ENCODE measurements at regions not wholly inside any gene's neighbourhood (a gene's known extent, or its start where the extent isn't known, plus 50 kb on each side); places are given as distances from the start of the nearest gene placed in this dataset.

DNA sequence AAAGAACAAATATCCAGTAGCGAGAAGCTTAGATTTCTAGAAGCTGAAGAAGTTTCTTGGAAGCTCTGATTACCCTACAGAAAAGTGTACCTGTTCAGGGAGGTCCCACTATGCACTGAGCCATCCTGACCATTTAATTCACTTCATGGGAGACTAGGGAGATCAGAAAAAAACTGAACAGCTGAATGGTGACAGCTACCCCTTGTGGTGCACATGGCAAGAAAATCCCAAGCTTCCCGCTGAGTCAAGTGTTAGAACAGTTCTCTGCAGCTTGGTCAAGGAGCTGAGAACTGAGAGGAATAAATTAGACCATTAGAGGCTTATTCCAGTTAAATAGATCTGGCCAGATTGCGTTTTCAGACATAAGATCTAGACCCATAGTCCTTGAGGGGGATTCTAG, 197.2 kb upstream of the VEPH1 start:
- no peak for DNase-seq

DNA sequence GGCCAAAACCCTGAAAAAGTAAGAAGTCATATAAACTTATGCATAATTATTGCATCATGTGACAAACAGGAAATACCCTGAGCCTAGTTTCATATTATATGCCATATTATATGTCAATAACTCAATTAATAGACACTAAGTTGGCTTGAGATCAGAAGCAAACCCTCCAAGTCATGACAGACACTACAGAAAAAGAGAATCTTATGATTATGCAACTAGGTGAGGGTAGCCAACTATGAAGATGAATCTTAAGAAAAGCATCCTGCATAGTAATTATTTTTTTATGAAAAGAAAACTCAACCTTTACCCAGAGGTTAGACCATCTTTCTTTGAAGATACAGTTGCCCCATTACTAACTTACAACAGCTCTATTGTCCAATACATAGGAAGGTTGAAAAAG, 192.4 kb upstream of the VEPH1 start:
- DNase-seq, result no peak

DNA sequence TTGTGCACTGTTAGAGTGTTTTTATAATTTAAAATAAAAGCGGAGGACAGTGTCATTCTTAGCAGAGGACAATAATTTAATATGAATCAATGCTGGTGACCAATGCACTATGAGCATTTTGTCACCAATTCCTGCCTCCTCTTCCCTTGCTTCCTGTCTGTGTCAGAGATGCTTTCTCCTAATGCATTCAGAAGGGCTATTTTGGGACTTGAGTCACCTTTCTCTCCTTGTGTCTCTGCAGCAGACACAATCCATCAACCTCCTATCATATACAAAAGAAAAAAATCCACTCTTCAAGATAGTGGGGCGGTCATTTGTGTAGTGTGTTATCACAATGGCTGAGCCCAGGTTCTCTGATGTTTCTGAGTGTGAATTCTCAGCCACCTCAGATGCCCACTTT, 191.9 kb upstream of the VEPH1 start:
- DNase-seq, result no peak

DNA sequence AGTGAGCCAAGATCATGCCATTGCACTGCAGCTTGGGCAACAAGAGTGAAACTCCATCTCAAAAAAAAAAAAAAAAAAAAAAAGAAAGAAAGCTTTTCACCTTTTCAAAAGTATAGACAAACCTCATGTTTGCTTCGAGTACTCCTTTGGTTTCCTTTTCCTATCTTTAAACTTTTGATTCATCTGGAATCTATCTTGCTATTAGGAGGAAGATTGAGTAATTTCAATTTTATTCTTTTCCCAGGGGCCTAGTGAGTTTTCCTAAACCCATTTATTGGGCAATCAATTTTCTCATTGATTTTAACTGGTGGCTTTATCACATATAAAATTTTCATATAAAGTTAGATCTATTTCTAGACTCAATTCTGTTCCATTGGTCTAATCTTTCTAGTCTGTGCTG, 190.5 kb upstream of the VEPH1 start:
- DNase-seq, result no peak

DNA sequence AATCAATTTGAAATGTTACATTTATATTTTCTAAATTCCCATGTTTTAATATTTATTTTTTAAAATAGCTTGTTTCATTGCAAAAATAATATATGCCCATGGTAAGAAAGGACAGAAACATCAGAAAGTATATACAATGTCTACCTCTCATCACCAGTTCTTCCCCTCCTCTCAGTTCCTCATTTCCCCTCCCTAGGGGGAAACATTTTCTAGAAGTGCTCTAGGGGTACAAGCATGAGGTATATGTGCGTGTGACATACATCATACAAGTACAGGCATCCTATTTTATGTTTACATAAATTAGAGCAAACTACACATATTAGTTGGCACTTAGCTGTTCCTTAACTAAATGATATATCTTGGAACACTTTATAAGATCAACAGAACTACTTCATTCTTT, 189.3 kb upstream of the VEPH1 start:
- no peak for DNase-seq

DNA sequence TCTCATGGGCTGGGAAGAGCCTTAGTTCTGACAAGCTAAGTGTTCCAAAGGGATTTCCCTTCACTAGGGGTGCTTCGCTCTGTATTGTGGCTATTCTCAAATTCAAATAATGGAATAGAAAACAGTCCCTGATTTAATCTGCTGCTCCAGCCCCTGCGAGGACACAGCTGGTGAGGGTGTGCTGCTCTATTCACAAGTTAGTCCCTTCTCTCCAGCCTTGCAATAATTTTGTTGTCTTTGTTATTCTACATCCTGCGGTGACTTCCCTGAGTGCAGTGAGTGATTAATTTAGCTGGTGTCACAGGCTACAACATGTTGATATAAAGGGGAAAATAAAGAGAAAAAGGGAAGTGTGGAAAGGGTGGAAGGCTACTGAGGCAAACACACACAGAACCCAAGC, 180.5 kb upstream of the VEPH1 start:
- no peak for DNase-seq

DNA sequence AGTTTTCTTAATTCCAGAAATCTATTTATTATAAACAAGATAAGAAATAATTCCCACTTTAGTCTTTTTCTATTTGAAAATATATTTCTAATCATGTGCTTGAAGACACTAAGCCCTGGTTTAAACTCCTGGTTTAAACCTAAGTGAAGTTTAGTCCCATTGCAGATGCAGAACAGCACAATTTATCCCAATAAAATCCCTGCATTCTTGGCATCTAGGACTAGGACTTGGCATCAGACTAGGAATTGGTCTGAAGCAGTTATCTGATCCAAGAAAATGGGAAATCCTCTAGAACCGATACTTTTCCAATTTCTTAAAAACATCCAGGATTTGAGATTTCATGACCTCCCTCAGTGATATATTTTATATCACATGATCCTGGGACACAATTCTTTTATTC, 168.8 kb upstream of the VEPH1 start:
- DNase-seq, result no peak

DNA sequence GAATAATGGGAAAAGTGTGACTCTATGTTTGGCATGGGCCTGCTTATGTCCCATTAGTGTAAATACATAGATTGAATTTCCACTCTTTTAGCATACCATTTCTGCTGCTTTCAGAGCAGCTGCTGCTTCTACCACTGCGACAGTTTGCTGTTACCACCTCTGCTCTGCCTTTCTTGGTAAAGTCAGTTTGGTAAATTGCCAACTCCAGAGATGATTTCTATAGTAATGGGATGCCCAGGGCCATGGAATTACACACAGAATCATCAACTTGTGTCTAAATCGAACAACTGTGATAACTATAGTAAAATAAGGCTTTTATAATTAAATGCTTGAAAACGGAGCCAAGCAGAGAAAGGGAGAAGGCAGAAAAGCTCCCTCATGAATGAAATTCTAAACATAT, 168.4 kb upstream of the VEPH1 start:
- no peak for DNase-seq

DNA sequence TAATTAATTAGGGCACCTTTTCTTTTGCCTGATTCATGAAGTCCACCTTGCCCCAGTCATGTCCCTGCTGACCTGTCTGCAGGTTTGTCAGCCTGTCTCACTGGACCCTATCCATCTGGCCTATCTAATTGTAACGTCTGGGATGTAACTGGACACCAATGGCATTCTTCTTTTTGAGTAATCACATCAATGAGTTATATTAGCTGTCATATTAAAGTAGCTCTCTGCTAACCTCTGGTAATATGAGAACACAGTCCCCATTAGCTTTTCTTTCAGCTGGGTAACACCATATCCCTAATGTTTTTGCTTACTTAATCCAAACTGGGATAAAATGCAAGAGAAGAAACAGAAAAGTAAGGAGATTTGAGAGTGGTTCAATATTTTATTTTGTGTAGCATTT, 166.2 kb upstream of the VEPH1 start:
- no peak for DNase-seq

DNA sequence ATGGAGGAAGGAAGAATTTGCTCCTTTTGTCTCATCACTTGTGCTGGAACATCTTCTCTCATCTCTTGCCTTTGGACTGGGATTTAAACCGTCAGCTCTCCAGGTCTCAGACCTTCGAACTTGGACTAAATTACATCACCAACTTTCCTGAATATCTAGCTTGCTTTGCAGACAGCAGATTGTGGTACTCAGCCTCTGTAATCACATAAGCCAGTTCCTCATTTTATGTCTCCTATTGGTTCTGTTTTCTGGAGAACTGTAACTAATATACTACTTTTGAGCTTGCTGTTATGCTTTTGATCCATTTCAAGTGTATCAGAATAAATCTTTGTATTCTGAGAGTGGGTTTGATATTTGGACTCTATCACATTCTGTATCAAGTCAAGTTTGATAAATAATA, 164.3 kb upstream of the VEPH1 start:
- DNase-seq, result no peak

DNA sequence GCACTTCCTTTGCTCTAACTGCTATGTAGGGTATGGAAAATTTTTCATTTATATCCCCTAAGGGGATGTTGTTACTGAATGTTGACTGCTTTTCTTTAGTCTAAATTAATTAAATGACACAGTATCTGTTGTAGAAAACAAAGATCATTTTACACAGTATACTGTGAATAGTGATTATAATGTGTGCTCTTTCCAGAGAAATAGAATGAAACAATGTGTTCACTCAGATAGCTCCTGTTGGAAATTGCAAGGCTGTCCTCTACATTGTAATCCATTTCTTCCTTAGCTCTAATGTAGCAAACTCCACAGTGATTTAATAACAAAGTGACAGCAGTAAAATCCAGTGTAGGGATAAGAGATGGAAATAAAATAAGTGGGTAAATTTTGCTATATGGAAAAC, 159.0 kb upstream of the VEPH1 start:
- no peak for DNase-seq

DNA sequence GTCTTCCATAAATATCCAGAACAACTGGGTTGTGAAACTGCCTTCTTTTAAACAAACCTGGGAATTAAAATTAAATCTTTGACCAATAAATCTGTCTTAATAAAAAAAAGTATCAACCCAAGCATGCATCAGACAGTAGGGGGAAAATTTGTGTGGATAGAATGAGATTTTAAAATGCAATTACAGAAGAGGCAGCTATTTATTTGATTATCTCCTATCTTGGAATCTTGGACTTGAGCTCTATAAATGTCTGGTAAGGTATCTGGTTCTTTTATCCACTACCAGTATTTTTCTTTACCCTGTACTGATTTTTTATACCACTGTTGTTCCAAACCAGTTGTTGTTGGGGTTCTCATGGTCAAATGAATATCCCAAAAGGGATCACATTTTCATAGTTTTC, 157.6 kb upstream of the VEPH1 start:
- no peak for DNase-seq

DNA sequence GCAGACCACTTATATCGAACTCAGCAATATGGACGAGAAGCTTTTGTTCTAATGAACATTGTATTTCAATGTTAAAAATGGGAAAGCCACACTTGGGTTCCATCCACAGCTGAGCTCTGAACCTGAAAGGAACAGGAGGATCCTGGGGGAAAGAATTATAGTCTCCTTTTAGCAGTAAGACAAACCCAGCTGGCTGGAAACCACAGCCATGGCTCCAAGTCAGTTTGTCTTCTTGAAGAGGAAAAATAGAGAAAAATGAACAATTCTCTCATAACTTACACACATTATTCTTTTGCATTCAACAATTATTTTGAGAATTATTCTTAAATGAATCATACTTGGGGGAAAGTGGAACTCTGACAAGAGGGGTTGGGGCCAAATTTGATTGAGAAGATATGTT, 149.2 kb upstream of the VEPH1 start:
- no peak for DNase-seq

DNA sequence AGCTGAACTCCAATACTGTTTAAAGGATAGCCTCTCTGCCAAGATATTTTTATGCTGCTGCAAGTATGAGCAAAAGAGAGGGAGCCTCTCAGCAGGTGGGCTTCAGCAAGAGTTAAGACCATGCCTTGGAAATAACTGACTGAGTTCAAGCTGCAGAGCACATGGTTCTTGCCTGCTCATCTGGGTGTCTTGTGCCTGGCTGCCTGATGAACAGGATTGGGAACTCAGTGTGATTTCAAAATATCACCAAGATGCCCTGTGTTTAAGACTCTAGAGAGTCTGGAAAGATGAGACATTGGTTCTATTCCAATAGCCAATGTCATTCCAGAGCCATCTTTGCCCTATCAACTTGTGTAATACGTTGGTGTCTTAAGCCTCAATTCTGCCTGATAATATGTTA, 147.5 kb upstream of the VEPH1 start:
- no peak for DNase-seq

DNA sequence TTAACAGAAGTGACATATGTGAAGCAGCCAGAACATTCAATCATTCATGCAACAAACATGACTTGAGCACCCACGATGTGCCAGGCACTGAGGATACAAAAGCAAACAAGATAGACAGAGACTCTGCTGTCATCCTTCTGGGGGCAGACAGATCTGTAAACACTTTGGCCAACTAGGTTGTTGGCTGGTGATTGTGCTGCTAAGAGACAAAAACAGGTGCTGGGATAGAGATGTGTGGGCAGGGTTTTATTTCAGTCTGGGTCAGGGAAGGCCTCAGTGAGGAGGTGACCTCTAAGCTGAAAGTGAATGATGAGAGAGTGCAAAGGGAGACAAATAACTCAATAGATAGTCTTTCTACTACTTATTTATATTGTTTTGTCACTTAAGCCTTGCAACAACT, 147.0 kb upstream of the VEPH1 start:
- no peak for DNase-seq

DNA sequence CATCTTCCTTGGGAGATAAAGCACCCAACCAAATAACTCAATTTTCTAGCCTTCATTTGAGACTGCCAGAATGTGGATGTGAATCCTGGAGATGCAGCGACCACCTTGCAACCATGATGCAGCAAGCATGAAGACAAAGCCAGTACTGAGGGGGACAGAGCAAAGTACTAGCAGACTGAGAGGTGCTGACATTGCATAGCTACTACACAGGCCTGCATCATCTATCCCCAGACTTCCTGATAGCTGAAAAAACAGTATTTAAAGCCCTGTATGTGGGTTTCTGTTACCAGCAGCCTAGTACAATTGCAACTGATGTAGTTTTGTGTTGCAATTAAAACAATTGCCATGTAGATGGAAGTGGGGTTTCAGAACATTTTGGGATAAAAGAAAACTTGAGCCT, 146.3 kb upstream of the VEPH1 start:
- no peak for DNase-seq

DNA sequence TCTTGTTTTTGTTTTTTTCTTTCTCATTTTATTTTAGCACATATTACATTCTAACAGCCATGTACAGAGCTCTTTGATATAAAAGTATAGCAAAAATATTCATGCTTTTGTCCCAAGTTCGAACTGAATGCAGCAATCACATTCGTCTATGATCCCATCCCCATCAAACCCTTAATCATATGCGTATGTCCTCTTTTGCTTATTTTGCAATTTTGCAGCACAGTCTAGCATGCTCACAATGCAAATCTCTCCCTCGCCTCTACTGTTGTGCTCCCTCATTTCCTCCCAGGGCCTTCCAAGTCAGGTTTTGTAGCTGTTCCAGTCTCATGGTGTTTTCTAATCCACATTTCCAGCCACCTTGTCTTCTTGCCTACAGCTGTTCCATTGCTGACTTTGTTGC, 144.6 kb upstream of the VEPH1 start:
- DNase-seq, result no peak

DNA sequence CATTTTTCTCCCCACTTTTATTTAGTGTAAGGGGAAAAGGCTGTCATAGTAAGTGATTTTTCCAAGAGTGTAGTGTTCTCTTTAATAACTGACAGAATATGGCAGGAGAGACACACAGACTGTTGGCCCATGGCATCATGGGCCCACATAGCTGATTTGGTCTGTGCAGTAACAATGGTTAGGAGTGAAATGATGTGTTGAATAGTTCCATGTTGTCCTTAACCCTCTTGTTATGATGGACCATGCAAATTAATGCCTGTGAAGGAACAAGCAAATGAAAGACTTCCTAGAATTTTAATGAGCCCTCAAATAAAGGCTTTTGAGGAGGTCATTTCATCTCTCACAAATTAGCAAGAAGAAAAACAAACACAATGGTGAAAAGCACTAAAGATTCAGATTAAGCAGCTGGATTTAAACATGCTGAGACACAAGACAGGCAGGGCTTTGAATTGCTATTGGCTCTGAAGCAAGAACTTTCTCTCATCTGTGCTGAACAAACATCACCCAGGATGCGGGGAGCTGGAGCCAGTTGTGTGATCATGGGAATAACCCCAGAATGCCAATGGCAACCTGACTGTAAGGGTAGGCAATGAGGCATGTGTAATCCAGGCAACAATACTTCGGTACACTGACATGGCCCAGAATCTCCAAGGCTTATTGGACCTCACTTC, 136.7 kb upstream of the VEPH1 start:
- no peak for DNase-seq

DNA sequence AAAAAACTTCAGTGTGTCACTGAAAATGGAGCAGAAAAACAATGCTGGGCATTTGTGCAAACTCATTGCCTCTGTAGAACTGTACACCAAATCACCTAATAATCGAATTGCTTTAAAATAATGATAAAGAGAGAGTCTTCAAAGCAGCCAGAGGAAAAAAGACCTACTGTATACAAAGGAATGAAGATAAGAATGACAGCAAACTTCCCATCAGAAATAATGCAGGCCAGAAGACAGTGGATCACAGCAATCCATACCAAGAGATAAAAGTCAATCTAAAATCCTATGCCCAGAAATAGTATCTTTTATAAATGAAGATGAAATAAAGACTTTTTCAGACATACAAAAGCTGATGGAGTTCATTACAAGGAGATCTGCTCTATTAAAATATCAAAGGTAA, 134.7 kb upstream of the VEPH1 start:
- no peak for DNase-seq

DNA sequence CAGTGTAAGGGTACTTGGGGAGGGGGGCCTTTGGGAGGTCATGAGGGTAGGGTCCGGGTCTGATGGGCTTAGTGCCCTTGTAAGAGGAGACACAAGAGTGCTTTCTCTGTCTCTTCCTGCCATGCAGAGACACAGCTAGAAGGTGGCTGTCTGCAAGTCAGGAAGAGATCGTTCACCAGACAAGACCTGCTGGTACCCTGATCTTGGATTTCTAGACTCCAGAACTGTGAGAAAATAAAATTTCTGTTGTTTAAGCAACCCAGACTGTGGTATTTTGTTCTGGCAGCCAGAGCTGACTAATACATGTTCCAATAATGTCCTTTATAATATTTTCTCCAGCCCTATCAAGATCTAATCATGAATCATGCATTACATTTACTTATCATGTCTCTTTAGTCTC, 130.0 kb upstream of the VEPH1 start:
- DNase-seq, result no peak

DNA sequence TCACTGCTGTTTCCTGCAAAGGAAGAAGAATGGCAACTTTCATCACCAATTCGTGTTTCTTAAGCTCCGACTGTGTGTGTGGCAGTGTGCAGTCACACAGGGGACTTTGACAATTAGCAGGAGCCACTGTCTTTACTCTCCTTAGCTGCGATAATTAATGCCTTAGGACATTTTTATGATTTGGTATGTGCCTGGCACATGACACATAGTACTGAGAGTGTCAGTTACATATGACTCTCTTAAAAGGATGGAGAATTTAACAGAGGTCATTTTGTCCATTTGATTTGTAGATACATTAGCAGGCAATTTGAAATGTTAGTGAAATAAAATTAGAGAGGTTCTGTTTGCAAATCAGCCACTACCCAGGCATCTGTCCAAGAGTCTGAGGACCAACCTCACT, 128.9 kb upstream of the VEPH1 start:
- no peak for DNase-seq

DNA sequence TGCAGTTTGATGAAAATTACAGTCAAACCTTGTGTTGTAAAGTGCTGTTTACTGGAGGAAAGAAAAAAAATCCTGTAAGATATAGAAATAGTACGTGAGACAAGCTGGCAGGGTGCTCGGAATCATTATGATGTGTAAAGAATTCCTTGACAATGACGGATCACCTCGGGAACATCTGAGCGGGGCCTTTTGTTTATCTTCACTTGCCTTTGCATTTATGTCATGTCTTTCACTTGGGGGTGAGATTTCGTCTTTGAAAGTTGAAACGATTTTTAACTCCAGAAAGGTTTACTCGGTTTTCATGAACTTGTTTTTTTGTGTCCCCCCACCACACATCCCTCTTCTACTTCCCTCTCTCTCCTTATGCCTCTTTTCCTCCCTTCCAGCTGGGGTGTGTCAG, 128.3 kb upstream of the VEPH1 start:
- DNase-seq, result no peak

DNA sequence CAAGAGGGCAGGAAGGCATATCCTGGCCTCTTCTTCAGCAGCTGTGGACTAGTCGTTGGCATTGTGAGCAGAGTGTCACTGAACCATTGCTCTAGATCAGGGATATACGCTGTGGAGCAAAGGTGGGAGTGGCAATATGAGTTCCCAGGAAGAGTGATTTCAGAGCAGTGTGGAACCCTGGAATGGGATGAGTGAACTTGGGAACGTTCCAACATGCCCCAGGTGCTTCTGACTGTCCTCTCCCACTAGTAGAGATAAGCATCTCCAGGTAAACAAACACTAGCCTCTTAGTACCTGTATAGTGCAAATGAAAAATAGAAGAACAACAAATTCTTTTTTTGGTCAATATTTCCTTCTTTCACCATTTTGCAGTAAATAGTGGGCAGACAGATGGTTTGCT, 123.6 kb upstream of the VEPH1 start:
- DNase-seq, result no peak

DNA sequence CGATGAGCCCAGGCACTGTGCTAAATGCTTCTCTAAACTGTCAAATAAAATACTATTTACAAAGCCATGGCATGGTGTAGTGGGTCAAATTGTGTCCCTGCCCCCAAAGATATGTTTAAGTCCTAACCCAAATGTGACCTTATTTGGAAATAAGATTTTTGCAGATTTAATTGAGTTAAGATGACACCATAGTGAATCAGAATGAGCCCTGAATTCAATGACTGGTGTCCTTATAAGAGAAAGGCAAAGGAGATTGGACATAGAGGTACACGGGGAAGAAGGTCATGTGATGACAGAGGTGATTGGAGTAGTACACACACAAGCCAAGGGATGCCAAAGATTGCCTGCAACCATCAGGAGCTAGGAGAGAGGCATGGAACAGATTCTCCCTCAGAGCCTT, 121.6 kb upstream of the VEPH1 start:
- DNase-seq, result no peak

DNA sequence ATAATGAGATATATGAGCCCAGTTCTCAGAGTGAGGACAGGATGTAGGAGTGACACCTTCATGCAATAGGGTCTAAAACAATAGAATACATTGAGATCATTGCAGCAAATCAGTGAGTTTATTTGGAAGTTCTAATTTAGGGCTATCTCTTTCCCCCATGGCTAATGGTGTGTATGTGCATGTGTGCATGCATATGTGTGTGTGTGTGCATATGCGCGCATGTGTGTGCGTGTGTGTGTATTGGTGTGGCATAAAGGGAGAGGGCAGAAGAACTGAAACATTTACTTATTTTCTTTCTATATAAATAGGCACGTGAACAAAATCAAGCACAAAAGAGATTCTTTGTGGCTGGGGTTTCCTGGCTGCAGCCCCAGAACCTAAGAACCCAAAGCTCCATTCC, 115.7 kb upstream of the VEPH1 start:
- DNase-seq, result no peak
